GM18511 (cell line): ENCODE measurements at regions not wholly inside any gene's neighbourhood (a gene's known extent, or its start where the extent isn't known, plus 50 kb on each side); places are given as distances from the start of the nearest gene placed in this dataset.

Source experiments
- ATAC-seq: cut with Tn5 transposase; IDR thresholded peaks from one replicate; pipeline ENCODE4 v1.9.1; 2021; ENCODE audit warnings: mild to moderate bottlenecking, moderate library complexity; ENCODE audit not compliant: unreplicated experiment

GRCh38 chr5:124665035-124665434, 81.4 kb downstream of the ZNF608 start:
- ATAC-seq: peak; percentile 52

DNA sequence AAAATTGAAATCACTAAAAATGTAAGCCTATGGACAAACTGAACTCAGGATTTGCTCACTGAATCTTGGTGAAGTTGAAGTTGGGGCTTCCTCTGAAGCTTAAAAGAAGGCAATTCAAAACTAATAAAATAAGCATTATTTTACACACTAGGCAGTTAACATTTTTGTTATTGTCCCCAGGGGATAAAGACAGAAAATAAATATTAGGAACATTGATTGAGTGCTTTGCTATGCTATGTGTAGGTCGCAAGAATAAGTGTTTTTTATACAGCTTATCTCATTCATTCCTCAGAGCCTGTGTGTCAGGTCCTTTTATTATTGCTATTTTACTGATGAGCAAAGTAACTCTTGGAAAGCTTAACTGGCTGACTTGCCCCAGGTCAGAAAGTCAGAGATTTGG, 82.2 kb downstream of the ZNF608 start:
- no peak for ATAC-seq

- ATAC-seq: no peak
Measured at GRCh38 chr5:124663101-124663506, 83.3 kb downstream of the ZNF608 start.

GRCh38 chr5:124662181-124662781, 84.2 kb downstream of the ZNF608 start:
- no peak for ATAC-seq

- ATAC-seq: no peak
Measured at GRCh38 chr5:124661317-124662141, 84.9 kb downstream of the ZNF608 start.

- no peak for ATAC-seq
Measured at GRCh38 chr5:124660229-124661093, 86.0 kb downstream of the ZNF608 start.

- ATAC-seq: no peak
Measured at GRCh38 chr5:124659798-124660197, 86.6 kb downstream of the ZNF608 start.

DNA sequence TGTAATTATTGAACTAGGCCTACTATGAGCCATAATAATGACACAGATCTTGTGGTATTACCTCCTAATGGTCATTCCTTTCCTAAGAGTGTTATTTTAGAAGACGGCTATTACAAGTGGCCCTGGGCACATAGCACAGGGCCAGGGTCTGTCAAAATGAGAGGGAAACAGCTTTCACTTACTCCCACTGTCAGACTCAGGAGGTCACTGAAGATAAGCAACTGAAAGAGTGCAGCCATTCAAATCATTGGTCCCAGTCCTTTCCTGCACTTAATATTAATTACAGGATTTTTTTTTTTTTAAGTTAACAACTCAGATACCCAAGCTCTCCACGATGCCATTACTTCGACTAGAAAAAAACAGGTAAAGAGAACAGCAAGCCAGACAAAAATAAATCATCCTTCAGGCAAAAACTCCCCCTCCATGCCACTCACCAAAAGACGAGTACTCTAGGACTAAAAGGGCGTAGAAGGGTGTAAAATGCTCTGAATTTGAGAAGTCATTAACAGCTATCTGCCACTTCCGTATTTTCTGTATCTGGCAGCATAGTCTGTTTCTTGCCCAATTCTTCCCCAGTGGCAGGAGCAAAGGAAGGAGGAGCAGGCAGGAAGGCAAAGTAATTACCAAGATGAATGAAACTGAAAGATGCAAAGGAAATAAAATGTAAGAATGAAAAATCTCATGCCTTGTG, 87.4 kb downstream of the ZNF608 start:
- ATAC-seq: peak; percentile 38

DNA sequence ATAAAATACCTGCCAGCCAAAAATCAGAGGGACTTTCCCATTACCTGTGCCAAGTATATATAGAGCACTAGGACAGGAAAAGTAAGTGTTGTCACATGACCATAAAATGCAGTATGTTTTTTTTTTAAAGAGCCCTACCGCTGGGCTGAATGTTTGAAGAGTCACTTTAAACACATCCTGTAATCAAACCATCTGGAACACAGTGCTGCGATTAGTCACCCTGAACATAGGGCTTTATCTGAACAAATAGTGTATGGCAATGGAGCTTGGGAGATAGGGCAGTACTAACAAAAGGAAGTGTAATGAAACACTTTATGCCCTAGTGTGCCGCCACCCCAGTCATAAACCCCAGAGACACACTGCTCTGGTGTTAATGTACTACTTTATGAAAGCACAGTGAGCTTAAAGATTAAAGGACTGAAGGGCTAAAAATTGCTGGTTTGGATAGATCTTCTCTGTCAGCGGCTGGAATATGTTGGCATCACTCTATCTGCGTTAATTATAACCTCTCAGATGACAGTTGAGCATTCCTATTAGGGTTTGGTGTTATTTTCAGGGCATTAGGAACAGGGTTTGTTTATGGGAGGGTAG, 90.4 kb downstream of the ZNF608 start:
- peak; percentile 41 for ATAC-seq

GRCh38 chr5:124655251-124655917, 91.1 kb downstream of the ZNF608 start:
- peak; percentile 9 for ATAC-seq

DNA sequence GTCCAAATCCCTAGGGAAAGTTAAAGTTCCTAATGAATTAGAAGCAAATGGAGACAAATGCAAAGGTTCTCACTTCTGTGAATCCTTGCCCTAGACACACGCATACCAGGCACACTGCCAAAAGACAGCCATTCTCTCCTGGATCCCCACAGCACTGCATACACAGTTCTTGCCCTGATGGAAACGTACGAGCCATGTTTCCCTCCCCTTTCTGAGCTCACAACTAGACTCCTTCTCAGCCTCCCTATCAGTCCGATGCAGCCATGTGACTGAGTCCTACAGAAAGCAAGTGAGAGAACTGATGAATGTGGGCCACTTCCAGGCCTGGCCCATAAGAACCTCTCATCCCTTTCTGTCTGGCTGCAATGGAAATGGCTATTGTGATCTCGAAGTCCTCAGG, 92.0 kb downstream of the ZNF608 start:
- no peak for ATAC-seq

- ATAC-seq: no peak
Measured at GRCh38 chr5:124653666-124654065, 92.8 kb downstream of the ZNF608 start.

GRCh38 chr5:124652892-124653441, 93.5 kb downstream of the ZNF608 start:
- ATAC-seq: no peak

DNA sequence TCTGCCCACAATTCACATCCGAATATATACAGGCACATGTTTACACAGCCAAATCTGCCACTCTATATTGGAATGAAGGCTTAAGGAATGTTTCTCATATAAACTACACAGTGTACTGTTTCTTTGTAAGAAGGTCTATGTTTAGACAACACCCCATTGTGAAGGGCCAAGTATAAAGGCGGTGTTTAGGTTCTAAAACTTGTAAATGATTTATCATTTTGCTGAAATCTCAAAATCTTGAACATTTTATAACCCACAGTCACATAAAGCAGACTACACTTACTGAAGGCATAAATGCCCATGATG, 94.0 kb downstream of the ZNF608 start:
- ATAC-seq: no peak

GRCh38 chr5:124651663-124652513, 94.6 kb downstream of the ZNF608 start:
- peak; percentile 33 for ATAC-seq

DNA sequence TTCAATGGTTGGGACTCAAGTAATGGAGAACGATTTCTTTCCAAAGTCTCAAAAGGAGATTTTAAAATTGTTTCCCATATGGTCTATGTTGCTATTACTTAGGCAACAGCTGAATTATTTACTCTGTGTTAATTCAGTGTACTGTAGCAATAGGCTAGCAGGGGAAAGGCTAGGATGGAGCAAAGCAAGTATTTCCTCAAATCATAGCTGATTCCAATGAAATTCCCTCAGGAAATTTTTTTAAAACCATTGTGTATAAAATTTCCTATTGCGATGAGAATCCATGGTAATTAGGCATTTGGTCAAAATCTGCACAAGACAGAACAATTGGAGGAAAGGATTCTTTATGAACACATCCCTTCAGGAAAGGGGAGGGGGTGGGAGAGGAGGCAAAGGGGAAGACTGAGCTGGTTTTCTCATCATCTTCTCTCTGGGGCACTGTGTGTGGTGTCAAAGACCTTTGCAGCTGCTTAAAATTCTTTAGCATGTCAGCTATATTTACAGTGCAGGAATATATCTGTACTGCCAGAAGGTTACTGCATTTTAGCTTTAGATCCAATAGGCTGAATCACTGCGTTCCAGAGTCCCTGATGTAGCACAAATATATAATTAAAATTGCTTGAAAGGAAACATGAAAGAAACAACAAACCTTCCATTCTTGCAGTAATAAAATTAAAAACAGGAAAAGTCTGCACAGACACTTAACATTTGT, 95.3 kb downstream of the ZNF608 start:
- ATAC-seq: no peak

DNA sequence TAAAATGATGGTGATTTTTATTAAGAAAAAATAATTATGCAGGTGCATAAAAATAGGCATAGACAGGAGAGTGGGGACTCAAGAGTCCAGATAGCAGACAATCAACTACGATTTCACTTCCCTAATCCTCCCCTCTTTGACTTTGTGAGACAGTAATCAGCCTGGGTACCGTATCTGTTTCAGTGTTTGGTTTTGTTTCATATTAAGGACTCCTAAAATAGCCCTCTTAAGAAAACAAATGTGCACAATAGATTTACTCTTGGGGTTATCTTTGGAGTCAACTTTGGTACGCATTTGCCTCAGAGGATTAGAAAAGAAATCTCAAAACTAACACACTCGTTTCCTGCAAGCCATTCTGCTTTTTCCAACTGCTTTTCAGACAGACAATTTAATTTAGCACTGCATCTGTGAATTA, 96.3 kb downstream of the ZNF608 start:
- peak; percentile 67 for ATAC-seq

GRCh38 chr5:124649491-124650146, 96.8 kb downstream of the ZNF608 start:
- ATAC-seq: peak; percentile 79
